NCI-H69 (cell line): ENCODE measurements at regions not wholly inside any gene's neighbourhood (a gene's known extent, or its start where the extent isn't known, plus 50 kb on each side); places are given as distances from the start of the nearest gene placed in this dataset.

Source experiments
- DNase-seq: peaks from one replicate; lab custom pipeline; 2025; lab: John Stamatoyannopoulos, UW

DNA sequence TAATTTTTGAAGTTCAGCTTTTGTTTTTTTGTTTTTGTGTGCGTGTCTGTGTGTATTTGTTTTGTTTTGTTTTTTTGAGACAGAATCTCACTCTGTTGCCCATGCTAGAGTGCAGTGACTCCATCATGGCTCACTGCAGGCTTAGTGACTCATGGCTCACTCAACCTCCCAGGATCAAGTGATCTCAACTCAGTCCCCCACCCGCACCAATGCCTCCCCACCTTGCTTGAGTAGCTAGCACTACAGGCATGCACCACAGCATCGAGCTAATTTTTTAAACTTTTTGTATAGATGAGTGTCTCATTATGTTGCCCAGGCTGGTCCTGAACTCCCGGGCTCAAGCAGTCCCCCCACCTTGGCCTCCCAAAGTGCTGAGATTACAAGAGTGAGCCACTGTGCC is 981.4 kb downstream of the BCL11B start:
- no peak for DNase-seq

DNA sequence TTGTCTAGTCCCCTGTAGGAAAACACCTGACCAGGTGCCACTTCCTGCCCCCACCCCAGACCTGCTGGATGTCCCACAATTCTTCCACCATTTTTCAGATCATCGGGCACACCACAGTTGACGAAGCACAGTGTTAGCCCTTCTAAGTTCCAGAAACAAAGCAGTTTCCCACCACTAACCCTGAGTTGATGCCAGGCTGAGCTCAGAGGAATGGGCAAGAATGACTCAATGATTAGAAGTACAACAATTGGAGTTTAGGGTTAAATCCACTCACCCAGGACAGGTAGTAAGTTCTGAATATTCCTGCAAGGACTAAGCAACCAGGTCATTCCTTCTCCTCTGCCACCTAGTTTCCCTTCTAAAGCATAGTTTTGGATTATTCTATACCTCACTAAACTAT is 979.8 kb downstream of the BCL11B start:
- no peak for DNase-seq

DNA sequence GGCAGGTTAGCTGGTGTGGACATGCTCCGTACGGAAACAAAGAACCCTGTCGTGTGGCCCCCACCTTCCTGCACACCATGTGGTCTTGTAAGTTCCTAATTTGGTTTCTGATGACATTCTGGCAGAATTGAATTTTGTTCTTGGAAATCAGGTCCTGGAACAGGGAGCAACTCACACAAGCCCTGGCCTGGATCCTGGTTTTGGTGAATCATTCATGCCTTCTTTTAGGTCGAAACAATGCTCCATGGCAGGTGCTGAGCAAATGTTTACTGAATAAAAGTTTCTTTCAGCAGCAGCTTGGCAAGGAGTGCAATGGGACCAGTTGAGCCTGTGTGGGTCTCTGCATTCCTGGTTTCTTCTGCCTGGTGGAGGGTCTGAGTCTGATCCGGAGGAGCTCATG is 978.4 kb downstream of the BCL11B start:
- DNase-seq = no peak

DNA sequence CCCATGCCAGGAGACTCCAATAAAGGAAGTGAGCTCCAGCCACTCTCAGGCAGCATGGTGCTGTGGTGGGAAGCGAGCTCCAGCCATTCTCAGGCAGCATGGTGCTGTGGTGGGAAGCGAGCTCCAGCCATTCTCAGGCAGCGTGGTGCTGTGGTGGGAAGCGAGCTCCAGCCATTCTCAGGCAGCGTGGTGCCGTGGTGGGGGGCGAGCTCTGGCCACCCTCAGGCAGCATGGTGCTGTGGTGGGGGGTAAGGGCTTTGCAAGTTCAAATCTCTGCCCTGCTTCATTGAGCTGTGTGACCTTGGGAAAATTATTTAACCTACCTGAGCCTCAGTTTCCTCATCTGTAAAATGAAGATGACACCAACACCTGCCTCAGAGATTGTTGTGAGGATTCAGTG is 975.1 kb downstream of the BCL11B start:
- DNase-seq = no peak

DNA sequence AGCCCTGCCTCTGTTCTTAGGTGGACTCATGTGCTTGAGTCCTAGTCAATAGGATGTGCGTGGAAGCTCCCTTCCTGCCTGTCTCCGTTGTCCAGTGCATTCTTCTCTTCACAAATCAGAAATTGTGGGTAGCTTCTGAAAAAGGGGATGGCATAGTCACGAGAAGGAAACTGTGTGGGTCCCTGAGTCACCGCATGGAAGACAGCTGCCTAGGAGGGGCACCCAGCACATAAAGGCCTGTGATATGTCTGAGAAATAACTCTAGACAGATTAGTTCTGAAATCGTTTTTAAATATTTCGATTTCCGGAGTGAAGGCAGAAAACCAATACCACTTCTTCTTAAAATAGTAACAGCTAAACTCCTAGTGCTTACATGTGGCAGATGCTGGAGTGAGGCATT is 974.4 kb downstream of the BCL11B start:
- no peak for DNase-seq

DNA sequence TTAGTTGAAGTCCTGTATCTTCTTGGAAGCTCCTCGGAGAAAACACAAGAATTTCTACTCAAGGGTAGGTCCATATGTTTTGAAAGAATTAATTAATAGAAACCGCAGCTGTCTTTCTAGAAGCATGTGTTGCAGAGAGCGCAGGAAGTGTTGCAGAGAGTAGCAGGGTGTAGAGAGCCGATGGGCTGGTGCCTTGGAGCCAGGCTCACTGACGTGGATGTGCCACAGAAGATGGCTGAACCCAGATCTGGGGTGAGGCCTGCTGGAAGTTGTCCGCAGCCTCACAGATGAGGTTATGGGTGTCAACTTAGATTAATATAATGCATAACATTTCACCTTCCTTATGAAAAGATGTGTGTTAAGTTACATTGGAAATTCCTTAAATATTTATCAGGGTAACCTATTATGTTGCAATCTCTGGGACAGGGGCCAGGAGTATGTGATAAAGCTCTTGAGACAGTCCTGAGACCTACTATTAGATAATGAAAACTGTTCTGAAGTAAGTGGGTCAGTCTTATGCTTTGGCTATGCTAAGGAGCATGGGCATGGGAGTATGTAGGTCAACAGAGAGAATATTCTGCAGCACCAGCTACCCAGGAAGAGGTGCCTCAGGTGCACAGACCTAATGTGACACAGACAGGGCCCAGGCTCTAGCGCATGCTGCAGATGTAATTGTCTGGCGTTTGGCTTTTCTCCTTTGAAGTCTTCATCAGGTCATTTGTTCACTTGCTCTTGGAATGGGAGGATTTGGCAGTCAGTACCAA is 973.3 kb downstream of the BCL11B start:
- no peak for DNase-seq

DNA sequence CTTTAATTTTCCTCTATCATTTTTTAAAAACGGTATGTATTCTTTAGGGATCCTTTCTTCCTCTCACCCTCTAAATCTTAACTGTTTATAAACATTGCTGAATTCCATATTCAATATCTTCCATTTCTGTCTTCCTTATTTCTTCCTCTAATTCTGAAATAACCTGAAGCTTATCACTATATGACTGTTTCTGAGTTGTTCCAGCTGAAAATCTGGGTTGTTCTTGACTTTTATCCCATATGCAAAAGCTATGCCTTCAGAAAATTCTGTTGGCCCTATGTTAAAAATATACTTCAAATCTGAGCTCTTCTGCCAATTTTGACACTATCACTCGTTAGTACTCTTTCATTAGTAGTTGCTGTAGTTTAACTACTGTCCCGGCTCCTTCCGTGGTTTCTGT is 970.3 kb downstream of the BCL11B start:
- DNase-seq = no peak

DNA sequence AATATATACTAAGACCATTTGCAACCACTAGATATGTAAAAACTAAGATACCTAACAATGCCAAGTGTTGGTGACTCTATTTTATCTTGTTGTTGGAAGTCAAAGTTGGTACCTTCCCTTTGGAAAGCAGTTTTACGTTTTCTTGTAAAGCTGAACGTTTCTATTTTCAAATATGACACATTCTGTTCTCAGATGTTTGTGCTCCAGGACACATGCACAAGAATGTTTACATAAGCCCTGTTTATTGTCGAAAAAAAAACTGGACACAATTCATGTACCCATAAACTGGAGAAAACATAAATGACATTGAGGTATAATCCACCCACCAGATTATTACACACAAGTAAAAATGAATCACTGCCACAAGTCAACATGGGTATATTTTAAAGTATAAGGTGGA is 967.4 kb downstream of the BCL11B start:
- no peak for DNase-seq

DNA sequence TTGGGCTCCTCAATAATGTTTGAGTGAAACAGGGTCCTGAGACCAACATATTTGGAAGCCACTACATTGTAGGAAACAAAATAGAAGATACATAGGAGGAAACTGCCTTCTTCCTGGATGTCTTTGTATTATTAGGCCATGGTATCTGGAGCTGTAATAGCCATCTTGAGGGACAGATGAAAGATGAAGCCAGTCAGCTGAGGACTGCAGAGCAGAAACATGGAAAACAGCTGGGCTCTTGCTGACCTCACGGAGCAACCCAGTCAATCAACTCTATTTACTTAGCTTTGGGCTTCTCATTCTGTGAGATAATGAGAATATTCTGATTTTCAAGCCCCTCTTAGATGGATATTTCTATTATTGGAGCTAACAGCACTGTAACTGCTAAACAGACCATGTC is 962.4 kb downstream of the BCL11B start:
- no peak for DNase-seq

DNA sequence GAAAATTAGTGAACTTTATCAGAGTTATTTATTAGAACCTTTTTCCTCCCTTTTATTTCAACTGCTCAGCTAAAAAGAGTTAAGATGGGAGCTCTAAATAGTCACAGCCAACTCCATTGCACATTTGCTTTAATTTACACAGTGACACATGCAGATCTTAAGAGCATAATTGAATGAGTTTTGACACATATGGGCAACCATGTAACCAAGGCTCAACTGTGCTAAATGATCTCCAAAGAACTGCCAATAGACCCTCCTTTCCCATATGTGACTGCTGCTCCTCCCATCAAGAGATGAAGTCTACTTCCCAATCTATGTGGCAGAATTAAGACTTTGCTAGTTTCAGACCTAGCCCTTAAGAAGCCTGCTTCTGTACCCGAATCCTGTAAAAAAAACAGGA is 960.0 kb downstream of the BCL11B start:
- no peak for DNase-seq

DNA sequence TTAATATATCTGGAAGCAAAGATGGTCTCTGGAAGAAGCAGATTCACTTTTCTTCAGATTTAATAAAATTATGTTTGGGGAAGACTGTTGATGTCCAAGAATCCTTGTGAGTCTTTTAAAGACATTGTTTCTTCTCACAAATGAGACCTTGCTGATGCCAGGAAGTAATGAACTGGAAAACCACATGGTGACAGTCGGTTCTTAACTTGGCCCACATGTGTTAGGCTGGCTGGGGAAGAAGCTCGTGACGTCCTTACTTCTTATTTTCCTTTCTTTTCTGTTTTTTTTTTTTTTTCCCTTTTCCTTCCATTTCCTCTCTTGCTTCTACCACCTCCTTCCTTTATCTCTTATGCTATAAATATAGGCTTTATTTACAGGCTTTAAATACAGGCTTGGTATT is 950.2 kb downstream of the BCL11B start:
- no peak for DNase-seq

DNA sequence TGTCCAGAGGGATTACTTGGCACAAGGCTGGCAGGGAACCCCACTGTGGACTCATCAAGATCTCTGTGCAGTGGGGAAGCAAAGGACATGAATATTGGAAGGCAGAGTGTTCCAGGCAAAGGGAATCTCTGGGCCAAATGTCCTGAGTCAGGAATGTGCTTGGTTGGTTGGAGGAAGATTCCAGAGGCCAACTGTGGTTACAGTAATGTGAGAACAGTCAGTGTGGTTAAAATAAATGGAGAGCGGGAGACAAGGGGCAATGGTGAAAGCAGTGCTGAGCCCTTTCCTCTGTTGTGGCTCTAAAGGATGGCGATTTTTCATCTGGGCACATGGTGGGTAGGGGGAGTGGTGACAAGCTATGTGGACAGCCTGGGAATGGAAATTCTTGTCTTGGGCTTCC is 948.2 kb downstream of the BCL11B start:
- no peak for DNase-seq

DNA sequence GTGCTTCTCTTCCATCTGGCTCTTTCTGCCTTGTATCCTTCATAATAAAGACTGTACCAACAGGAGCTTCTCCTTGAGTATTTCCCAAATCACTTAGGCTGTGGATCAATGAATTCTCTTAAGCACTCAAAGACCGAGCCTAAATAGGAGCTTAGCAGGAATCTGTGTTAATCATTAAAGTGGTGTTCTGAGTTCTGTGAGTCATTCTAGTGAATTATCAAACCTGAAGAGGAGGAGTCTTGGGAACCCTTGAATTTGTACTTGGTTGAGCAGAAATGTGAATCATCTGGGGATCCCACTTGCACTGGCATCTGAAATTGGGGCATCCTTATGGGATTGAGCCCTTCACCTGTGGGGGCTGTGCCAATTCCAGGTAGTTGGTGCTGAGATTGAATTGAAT is 946.2 kb downstream of the BCL11B start:
- no peak for DNase-seq

DNA sequence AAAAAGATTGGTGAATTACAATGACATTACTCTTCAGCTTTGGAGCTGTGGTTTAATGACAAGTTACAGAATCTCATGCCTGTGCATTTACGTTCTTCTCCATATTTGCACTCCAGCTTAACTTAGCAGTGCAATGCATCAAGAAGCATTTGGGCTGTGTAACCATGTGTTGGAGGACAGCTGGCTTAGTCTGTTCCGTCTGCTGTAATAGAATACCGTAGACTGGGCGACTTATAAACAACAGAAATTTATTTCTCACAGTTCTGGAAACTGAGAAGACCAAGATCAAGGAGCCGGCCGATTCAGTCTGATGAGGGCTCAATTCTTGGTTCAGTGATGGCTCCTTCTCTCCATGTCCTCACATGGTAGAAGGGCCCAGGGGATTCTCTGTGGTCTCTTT is 943.5 kb downstream of the BCL11B start:
- DNase-seq = no peak

DNA sequence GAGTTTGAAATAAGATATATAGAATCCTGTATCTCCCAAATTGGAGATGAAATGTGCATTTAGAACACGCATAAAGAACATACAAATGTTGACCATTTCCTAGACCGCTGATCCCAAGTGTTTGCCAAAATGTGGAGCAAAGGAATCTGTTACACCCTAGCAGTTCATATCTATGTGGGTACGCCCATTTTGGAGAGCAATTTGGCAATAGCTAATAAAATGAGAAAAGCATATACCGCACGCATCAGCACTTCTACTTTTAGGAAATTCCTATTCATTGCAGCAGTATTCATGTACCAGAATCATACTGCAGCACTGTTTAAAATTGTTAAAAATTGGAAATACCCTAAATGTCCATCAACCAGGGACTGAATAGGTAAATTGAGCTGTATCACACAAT is 937.8 kb downstream of the BCL11B start:
- no peak for DNase-seq

DNA sequence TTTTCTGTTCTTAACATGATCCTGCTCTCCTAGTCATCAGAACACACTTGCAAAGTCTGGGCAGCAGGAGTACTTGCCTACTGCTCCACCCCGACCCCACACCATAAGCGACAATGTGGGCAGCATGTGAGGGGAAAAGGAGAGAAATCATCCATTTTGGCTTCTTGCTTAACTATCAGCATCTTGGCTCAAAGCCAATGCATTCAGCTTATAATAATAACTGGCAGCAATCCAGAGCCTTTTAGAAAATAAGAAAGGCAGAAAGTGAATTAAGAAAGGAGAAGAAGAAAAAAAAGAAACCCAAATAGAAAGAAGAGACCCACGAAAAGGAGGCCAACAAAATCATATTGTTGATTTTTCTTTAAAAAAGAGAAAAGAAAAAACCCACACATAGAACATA is 930.8 kb downstream of the BCL11B start:
- DNase-seq = no peak

DNA sequence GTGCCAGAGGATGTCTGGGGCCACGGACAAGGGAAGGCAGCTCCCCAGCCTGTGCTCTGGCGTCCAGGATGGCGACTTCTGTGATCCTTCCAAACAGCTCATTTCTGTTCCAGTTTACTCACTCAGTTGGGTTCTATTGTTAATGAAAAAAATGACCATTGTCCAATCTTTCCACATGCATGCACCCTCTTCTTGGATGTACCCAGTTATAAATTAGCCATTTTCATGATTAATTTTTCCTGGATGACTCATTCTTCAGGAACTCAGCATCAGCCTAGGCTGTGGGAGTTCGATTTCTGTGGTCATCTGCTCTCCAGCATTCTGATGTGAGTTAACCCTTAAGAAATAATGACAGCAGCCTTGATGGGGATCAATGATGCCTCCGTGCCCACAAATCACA is 926.8 kb downstream of the BCL11B start:
- no peak for DNase-seq

DNA sequence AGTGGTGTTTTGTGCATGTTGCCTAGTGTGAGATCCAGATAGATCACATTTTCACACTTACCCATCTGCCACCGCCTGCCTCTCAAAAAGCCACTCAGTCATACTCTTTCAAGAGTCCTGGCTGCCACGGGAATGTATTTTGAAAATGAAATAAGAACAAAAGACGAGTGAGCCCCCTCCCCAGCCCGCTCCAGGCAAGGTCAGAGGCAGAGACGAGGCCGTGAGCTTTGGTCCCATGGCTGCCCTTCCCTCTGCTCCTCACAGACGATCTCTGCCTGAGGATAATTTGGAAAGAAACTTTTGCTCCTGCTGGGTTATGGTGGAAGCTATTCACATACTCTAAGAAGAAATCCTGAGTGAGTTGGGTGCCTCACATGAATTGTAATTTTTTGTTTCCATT is 924.3 kb downstream of the BCL11B start:
- DNase-seq = no peak

DNA sequence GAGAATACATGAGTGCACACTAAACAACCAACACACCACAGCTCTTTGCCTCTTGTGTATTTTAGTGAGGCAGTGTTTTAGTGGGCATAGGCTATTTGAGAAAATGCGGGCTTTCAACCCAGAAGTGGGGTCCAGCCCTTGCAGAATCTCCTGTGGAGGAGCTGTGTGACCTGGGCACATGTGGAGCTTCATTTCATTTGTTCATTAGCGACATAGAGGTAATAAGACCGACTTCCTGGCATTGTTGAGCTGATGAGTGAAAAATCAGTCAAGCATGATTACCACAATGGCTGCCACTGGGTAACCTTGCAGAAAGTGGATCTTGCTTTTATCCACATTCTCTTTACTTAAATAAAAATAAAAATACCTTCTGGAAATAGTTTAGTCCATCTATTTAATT is 923.5 kb downstream of the BCL11B start:
- DNase-seq = no peak

DNA sequence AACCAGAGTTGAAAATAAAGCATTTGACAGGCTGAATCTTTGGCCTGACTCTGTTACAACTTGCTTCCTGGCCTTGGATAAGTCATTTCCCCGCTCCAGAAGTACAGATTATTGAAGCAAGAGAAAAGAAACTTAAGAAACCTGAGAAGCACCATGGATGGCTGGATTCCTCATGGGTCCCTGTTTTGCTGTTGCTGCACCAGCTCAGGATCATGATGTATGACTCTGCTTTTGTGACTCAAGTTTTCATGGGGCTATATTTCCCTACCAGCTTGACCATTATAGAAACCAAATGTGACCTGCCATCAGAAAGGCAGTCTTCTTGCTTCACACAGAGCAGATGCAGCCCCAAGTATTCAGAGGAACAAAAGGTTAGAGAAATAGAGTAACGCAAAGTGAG is 921.8 kb downstream of the BCL11B start:
- no peak for DNase-seq

DNA sequence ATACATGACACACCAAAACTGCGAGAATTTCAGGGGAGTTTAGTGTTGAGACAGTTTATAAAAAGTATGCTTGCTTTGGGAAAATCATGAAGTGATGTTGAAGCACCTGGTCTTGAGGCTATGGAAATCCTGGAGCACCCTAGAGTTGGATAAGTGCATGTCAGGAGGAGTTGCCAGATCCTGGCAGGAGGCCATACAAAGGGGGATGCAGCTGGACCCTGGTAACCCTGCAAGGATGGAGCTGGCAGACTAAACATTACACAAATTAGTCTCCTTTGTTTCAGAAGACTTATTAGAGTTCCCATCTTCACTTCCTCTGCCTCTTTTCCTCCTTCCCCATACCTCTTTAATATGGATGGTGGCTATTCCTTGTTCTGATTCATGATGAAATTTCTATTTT is 907.0 kb downstream of the BCL11B start:
- DNase-seq = no peak

DNA sequence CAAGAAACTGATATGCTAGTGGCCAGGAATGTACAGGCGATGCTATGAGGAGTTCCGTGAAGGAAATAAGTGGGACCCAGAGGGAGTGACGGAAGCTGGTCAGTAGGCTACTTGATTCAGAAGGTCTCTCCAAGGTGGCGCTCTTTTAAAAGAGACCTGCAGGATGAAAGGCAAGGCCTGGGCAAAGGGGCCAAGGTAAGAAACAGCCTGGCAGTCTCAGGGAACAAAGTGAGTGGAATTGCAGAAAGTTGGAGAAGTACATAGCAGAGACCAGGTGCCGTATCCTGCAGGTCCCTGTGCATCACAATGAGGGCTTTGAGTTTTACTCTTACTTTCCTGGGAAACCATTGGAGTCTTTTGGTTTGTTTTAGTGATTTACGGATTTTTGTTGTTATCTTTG is 905.6 kb downstream of the BCL11B start:
- no peak for DNase-seq

DNA sequence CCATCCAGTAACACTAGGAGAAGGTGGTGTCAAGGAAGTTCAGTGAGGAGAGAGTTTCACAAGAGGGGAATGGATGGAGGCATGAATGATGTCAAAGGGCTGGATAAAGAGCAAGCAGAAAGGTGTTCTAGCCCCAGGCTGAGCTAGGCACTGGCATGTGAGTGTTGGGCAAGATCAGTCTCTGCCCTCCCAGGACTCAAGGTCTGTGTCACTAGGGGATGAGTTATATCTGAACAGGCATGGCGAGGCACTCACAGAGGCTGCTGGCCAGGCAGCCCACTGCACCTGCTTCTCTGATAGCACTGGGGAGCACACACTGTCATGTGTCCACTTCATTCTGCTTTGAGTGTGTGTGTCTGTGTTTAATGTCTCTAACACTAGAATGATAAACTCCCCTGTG is 903.8 kb downstream of the BCL11B start:
- DNase-seq = no peak

DNA sequence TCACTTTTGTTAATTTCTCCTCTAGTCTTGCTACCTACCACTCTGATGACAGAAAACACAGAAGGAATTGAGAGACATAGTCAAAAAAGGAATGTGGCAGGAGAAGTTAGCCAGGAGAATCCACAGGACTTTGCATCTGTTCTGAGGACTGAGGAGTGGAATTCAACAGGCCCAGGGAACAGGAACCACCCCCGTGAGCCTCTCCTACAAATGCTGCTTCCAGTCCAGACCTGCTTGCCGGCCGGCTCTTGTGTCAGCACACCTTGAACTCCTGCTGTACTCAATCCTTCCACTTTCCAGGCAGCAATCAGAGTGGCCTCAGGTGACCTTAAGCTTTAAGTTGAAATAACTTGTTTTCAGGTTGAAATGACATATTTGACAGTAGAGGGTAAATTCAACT is 903.1 kb downstream of the BCL11B start:
- no peak for DNase-seq

DNA sequence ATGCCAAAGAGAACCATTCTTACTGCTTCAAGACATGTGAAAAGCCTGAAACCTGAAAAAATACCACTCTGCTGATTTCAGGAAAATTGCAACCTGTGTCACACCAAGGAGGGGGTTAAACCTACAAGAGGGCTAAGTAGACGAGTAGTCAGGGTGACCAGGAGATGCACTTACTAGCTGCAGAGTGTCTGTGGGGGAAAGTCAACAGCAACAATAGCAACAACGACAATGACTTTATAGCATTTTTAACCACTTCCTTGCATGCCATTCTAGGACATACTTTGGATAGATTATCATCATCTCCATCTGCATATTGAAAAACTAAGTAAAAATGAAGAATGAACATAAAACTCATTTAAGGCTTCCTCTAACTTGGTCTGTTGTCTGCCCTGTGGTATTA is 902.7 kb downstream of the BCL11B start:
- DNase-seq = no peak
